ENCODE measurements at regions not wholly inside any gene's neighbourhood (a gene's known extent, or its start where the extent isn't known, plus 50 kb on each side); places are given as distances from the start of the nearest gene placed in this dataset.

GRCh38 chr2:76544901-76545300, 834.2 kb upstream of the GCFC2 start:
- TF ChIP-seq CTCF (IDR thresholded peaks at IDR 0.05) (no peak), POLR2AphosphoS5 (IDR thresholded peaks at IDR 0.05) (no peak)
